ENCODE measurements at regions not wholly inside any gene's neighbourhood (a gene's known extent, or its start where the extent isn't known, plus 50 kb on each side); places are given as distances from the start of the nearest gene placed in this dataset.

GRCh38 chr6:21998582-21998981, 298.3 kb downstream of the PRL start:
- H3K4me1 ChIP-seq (ENCODE audit: control insufficient read depth in 1 of 2, low read depth in 2 of 2): peaks cover 6 to 43% of the 10 kb centered on the region in 2 donors
- H3K36me3 ChIP-seq: no peaks in the 10 kb centered on the region

GRCh38 chr6:21999012-21999528, 297.8 kb downstream of the PRL start:
- no peak overlapping the region for H3K4me3 ChIP-seq
- H3K27me3 ChIP-seq (replicated peaks; ENCODE audit: insufficient read depth): no peaks in the 10 kb centered on the region
- H3K27ac ChIP-seq: no peak overlapping the region
- TF ChIP-seq, protein P1, sequence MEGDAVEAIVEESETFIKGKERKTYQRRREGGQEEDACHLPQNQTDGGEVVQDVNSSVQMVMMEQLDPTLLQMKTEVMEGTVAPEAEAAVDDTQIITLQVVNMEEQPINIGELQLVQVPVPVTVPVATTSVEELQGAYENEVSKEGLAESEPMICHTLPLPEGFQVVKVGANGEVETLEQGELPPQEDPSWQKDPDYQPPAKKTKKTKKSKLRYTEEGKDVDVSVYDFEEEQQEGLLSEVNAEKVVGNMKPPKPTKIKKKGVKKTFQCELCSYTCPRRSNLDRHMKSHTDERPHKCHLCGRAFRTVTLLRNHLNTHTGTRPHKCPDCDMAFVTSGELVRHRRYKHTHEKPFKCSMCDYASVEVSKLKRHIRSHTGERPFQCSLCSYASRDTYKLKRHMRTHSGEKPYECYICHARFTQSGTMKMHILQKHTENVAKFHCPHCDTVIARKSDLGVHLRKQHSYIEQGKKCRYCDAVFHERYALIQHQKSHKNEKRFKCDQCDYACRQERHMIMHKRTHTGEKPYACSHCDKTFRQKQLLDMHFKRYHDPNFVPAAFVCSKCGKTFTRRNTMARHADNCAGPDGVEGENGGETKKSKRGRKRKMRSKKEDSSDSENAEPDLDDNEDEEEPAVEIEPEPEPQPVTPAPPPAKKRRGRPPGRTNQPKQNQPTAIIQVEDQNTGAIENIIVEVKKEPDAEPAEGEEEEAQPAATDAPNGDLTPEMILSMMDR (IDR thresholded peaks at IDR 0.05): no peak
- DNase-seq (ENCODE audit: low spot score) (no peak), ATAC-seq (ENCODE audit: insufficient number of reproducible peaks, low FRiP score, low read depth) (no peak)
- no peaks in the 10 kb centered on the region for H3K9me3 ChIP-seq
- H3K4me1 ChIP-seq (ENCODE audit: control insufficient read depth in 1 of 2, low read depth in 2 of 2): peaks cover 6 to 45% of the 10 kb centered on the region in 2 donors
- H3K36me3 ChIP-seq: no peaks in the 10 kb centered on the region

More at GRCh38 chr6:21998582-21998981, 298.3 kb downstream of the PRL start:
- Histone ChIP-seq H3K4me3 (no peak overlapping the region), H3K27me3 (replicated peaks; ENCODE audit: insufficient read depth) (no peaks in the 10 kb centered on the region), H3K27ac (no peak overlapping the region), H3K9me3 (no peaks in the 10 kb centered on the region)
- DNase-seq (ENCODE audit: low spot score) (no peak), ATAC-seq (ENCODE audit: insufficient number of reproducible peaks, low FRiP score, low read depth) (no peak)
- TF ChIP-seq, protein P1 (IDR thresholded peaks at IDR 0.05): no peak

DNA sequence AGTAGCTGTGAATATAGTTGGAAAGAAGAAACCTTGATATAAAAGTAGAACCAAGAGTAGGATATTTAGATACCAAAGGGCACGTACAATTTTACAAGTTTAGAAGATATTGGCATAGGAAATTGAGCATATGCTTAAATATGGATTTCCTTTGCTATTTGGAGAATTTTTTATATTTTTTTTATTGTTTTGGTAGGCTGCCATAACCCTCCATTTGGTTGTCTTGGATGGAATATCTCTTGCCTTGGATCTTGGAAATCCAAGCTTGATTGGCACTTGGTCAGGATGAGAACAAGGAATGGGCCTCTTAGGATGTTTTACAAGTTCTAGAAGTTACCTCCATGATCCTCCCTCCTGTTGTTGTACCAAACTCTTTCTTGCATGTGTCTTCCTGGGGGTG, 297.1 kb downstream of the PRL start:
- TF ChIP-seq, protein P1 (IDR thresholded peaks at IDR 0.05): no peak
- H3K36me3 ChIP-seq: no peaks in the 10 kb centered on the region
- H3K9me3 ChIP-seq: no peaks in the 10 kb centered on the region
- no peak for ATAC-seq (ENCODE audit: insufficient number of reproducible peaks, low FRiP score, low read depth)
- DNase-seq (ENCODE audit: low spot score): no peak
- no peak overlapping the region for H3K27ac ChIP-seq
- no peaks in the 10 kb centered on the region for H3K27me3 ChIP-seq (replicated peaks; ENCODE audit: insufficient read depth)
- no peak overlapping the region for H3K4me3 ChIP-seq
- H3K4me1 ChIP-seq (ENCODE audit: control insufficient read depth in 1 of 2, low read depth in 2 of 2): peaks cover 6 to 45% of the 10 kb centered on the region in 2 donors

GRCh38 chr6:22001396-22002027, 295.3 kb downstream of the PRL start:
- ATAC-seq (ENCODE audit: insufficient number of reproducible peaks, low FRiP score, low read depth) (no peak), DNase-seq (ENCODE audit: low spot score) (no peak)
- Histone ChIP-seq H3K4me3 (no peak overlapping the region), H3K4me1 (ENCODE audit: control insufficient read depth in 1 of 2, low read depth in 2 of 2) (peaks cover 6 to 45% of the 10 kb centered on the region in 2 donors), H3K27ac (no peak overlapping the region), H3K36me3 (no peaks in the 10 kb centered on the region), H3K9me3 (no peaks in the 10 kb centered on the region), H3K27me3 (replicated peaks; ENCODE audit: insufficient read depth) (no peaks in the 10 kb centered on the region)
- TF ChIP-seq, protein P1 (IDR thresholded peaks at IDR 0.05): no peak

- H3K36me3 ChIP-seq: no peaks in the 10 kb centered on the region
- TF ChIP-seq, protein P1 (IDR thresholded peaks at IDR 0.05): no peak
- H3K9me3 ChIP-seq: no peaks in the 10 kb centered on the region
- no peak for DNase-seq (ENCODE audit: low spot score)
- H3K4me3 ChIP-seq: no peak overlapping the region
- peaks cover 3 to 36% of the 10 kb centered on the region in 2 donors for H3K4me1 ChIP-seq (ENCODE audit: control insufficient read depth in 1 of 2, low read depth in 2 of 2)
- H3K27ac ChIP-seq: no peak overlapping the region
- no peak for ATAC-seq (ENCODE audit: insufficient number of reproducible peaks, low FRiP score, low read depth)
- H3K27me3 ChIP-seq (replicated peaks; ENCODE audit: insufficient read depth): no peaks in the 10 kb centered on the region
These were observed 293.5 kb downstream of the PRL start for GRCh38 chr6:22003287-22003686.
